GM20431 (cell line): ENCODE measurements at regions not wholly inside any gene's neighbourhood (a gene's known extent, or its start where the extent isn't known, plus 50 kb on each side); places are given as distances from the start of the nearest gene placed in this dataset.
"Not testable (repeated sequence)": the region's sequence is repeated elsewhere in the genome, so short reads cannot be mapped to it uniquely, and the experiment has no call there.

ENCODE experiments used
- in situ Hi-C: fragments of 300-500 bp; cut with MseI, MboI; formaldehyde crosslinking; loops from one replicate; pipeline ENCODE4 v1.15.0; 2020; ENCODE audit warnings: low sequenced_read_pairs; ENCODE audit not compliant: unreplicated experiment

DNA sequence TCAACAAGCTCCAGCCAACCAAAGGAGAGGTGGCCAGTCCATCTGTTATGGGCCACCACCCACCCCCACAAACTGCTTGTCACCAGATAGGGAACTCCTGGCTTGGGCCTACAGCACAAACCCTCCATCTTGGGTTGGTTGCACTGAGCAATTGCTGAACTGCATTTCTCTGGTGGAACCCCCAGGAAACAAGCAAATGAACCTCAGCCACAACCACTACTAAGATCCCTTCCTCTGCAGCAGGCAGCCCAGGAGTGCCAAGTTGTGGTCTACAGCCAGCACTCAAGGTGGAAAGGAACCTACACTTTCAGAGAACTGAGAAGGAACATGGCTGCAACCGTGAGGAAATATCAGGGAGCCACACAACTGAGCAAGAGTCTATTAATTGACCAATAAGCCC, 171.6 kb downstream of the TMEM200A start:
- in situ Hi-C loops = no loop called here

DNA sequence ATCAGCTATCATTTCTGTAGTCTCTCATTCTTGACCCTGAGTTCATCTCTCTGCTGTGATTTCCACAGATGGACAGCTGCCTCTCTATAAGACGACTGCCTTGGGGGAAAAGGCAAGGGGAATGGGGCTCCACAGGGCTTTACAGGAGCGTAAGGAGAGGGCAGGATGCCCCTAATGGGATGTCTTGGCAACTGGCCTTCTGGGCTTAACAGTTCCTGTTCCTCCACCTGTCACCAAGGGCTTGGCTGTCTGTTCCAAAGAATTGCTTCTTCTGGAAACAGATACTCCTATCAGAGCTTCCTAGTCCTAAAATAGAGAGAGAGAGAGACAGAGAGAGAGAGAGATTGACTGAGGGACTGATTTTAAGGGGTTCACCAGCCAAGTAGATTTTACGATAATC, 181.9 kb downstream of the TMEM200A start:
- in situ Hi-C loops = no loop called here

DNA sequence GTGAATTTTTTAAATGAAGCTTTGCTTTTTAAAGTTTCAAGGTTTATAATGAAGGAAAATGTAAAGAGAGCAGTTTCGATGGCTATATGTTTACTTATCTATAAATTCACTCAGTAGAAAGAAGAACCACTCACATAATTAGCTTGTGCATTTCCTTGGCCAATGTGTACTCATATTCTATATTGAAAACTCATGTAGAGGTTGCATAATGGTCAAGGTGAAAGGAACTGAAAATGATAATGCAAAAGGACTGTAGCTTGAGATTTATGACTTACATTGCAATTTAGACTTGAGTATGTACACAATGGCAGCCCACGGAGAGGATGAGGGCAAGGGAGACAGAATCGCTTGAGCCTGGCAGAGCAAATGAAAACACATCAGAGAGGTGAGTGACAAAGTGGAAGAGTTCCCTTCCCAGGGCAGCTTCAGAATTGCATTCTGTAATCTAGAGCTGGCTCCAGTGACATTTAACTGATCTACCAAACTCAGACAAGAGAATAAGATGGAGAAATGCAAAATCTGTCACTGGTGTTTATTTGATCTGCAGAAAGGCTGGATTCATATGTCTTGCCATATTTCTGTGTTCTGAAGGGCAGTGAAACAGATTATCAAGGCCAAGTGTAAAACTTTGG, 191.8 kb downstream of the TMEM200A start:
- in situ Hi-C loops = no loop called here

DNA sequence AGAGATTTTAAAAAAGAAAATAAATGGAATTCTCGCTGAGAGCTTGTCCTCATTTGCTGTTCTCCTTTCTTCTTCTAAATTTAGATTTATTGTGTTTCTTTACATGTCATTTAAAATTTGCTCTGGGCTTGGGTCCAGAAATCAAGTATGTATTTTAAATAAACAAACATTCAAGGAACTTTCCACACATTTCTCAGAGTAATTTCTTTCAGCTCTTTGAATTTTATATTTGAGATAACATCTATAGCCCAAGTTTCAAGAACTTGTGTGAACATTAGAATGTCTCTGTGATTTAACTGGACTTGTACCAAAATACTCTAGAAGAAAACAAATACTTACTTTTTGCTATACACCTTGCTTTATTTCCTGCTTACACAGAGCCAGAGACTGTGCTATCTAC, 192.3 kb downstream of the TMEM200A start:
- in situ Hi-C loops = no loop called here

DNA sequence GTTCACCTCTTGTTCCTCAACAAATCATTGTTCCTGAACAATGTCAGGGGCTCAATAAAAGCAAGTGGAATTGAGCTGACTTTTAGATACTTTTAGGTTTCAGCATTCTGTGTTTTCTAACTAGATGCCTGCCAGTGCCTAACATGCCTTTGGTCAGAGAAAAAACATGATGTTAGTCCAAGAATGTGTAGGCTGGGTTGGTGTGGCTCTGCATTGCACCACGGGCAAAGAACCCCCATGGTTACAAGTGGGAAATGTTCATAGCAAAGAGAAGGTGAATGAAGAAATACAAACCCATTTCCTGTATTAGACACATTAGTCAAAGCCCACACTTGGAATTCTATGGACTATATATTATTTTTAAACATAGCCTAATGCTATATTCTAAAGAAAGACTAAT, 193.3 kb downstream of the TMEM200A start:
- in situ Hi-C loops = no loop called here

DNA sequence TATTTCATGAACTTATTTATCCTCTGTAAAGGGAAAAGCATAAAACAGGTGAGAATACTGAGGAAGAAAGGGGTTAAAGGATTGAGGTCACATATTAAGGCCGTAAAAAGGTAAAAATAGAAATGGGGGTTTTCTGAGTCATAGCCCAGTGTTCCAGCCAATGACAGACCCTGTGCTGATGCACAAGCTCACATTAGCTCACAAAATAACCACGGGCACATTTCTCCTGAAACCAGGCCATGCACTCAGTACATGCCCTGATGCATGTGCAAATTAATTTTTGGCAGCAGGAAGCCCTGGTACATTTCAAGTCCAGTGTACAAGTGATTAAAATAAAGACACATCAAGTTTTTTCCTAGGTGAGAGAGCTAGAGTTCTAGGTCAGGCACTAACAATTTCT, 194.4 kb downstream of the TMEM200A start:
- in situ Hi-C loops = no loop called here

DNA sequence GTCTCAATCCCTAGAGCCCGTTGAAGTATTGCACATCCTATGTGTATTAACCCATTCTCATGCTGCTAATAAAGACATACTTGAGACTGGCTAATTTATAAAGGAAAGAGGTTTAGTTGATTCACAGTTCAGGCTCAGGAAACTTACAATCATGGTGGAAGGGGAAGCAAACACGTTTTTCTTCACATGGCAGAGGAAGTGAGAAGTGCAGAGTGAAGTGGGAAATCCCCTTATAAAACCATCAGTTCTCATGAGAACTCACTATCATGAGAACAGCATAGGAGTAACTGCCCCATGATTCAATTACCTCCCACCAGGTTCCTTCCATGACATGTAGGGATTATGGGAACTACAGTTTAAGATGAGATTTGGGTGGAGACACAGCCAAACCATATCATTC, 195.3 kb downstream of the TMEM200A start:
- in situ Hi-C loops = not testable (repeated sequence)

DNA sequence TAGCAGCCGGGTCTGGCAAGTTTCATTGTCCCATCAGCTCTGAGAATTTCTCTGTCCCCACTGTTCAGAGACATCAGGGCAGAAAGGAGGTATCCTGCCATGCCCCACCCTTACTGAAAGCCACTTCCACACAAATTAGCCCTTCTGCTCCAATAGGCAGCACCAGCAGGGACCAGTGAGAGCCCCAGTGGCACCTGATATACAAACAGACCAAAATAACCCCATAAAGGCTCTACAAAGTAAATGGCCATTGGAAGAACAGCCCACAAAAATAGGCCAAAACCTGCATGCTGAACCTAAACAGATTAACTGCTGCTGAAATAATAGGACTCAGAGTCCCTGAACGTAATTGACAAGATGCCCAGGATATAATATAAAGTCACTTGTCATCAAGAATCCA, 199.9 kb downstream of the TMEM200A start:
- in situ Hi-C loops = no loop called here

DNA sequence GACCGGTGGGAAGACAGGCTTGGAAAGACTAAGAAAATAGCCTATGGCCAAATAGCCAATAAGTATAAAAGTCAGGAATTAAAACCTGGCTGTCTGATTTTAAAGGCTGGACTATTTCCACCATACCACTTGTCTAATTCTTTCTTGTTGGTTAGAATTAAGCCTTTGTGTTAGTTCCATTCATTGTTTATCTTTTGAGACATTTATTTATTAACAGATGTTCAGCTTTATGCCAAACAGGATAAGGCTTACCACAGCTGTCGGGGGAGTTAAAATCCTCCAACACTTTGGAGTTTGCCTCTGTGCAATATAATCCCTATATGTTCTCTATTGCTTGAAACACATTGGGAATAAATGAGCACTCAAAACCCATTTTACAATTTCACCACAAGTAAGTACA, 208.3 kb downstream of the TMEM200A start:
- in situ Hi-C loops = no loop called here

DNA sequence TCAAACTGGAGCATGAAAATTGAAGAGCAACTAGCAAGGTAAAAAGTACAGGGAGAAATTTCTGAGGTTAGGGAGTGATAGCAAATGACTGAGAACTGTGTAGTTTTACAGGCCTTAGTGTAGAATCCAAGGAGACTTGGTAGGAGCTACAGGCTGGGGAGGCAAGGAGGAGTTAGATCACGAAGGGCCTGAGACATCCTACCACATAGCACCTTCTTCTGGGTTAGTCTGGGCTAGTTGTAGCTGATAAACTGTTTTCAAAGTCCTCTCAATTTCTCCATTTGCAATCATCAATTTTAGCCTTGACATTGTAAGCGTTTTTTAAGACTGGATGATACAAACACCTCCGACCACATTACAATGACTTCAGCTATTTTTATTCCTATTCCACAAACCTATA, 209.7 kb downstream of the TMEM200A start:
- in situ Hi-C loops = no loop called here

DNA sequence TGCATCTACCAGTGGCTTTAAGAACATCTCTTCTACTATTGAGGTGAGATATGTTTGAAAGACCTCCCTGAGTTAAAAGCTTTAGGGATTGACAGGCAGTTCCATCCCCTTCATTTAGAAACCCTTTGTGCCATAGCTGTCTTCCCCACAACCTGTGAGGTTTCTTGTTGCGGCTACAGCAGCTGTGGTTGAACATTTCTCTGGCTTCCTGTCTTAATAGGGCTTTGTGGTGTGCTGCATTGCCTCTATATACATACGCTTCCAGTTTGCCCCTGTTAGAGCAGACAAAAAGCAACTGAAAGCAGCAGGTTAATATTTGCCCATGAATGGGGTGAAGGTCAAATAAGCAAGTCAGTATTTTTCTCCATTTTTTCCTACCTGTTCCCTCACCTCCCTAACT, 210.2 kb downstream of the TMEM200A start:
- in situ Hi-C loops = no loop called here

DNA sequence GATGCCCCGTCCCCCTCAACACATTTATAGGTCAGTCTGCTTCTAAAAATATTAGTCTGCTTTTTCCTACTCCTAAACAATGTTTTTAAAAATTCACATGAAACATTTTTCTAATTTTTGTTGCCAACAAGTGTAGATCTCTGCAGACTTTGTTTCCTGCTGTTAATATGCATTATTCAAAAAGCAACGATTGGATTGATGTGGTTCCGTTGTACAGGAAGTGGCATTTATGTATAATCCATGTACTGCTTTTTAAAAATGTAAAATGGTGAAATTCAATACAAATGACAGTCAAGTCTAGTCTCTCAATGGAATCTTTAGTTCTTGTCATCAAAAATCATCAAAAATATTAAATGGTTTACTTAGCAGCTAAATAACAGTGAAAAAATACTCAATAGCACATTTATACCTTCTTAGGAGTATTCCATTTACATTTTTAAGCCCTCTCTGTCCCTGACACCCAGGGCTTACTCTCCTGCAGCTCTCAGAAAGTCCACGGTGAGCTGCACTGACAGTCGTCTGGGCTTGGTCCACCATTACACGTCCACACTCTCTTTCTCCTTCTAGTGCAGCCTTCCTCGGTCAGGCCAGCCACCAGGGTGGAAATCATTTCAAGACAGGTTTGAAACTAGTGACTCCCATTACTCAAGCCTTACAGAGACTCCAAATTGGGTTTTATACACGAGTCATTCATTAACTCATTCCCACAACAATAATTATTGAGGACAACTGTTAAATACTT, 211.5 kb downstream of the TMEM200A start:
- in situ Hi-C loops = no loop called here

DNA sequence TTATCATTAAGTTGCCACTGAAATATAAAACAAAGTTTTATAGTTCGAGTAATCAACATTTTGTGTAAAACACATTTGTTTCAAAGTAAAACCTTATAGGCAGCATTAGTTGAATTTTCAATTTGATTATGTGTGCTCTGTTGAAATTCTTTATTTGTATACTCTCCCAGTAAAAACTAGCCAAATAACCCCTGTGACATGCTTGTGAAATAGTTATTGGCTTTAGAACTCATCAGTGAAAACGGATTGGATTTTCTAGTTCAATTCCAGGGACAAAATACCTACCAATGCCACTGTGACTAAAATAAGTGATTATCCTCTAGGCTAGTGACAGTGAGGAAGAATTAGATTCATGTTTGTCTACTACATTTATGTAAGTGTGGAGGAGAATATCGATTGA, 212.9 kb downstream of the TMEM200A start:
- in situ Hi-C loops = no loop called here

DNA sequence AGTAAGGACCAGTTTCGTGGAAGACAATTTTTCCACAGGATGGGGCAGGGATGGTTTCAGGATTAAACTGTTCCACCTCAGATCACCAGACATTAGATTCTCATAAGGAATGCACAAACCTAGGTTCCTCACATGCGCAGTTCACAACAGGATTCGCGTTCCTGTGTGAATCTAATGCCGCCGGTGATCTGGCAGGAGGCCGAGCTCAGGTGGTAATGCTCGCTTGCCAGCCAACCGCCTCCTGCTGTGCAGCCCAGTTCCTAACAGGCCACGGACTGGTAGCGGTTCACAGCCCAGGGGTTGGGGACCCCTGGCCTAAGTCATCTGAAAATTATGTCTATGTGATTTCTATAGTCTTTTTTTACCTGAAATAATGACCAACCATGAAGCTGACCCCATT, 217.5 kb downstream of the TMEM200A start:
- in situ Hi-C loops = no loop called here

DNA sequence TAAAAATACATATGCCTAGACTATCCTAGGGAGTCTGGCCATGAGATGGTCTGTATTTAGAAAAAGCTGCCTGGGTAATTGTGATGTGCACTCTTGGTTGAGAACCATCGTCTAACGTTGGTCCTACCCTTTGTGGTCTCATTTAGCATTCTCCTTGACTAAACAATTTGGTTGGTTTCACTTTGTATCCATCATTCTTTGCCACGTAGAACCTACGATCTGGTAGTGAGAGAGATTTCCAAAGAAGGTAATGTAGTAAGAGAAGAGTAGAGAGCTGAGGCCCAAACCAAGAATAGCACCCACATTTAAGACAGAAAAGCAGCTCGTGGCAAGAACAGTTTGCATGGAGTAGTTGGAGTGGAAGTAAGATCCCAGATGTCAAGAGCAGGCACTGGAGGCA, 219.8 kb downstream of the TMEM200A start:
- in situ Hi-C loops = no loop called here

DNA sequence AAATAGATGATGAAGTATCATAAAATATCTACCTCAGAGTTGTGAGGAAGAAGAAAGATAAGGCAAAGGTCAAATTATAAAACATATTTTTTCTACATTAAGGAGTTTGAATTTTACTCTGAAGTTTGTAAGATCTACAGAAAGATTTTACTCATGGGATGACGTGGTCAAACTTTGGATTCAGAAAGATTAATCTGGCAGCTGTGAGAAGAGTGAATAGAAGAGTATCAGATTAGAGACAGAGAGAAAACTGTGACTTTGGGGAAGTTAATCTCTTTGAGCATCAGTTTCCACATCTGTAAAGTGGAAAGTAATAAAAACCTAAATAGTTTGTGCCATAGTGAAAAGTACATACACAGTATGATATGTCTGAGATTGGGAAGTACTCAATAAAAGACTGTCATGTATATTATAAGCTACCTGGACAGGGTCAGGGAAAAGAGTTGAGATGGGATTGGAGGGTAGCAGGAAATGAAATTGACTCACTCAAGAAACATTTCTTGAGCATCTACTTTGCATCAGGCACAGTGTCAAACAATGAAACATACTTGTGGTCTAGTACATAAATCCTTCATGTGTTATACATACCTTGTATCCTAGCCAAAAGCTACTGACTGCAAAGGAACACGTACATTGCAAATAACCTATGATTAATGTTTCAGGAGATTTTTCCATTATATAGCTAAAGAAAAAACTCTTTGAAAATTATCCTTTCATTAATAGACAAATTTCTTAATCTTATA, 222.1 kb downstream of the TMEM200A start:
- in situ Hi-C loops = no loop called here

DNA sequence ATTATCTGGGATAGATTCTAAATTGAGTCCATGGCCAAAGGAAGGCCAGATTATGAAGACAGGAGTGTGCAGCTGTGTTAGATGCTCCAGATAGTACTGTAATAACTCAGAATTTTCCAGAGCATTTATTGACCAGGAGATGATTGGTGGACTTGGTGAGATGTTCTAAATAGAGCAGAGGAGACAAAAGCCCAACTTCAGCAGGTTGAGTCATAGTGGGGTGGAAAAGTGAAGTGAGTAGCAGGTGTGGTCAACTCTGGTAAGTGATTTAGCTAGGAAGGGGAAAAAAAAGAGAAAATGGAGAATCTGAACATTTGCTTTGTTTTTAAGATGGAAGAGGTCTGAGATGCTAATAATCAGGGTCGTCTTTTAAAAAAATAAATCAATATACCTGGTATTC, 227.4 kb downstream of the TMEM200A start:
- in situ Hi-C loops = no loop called here

DNA sequence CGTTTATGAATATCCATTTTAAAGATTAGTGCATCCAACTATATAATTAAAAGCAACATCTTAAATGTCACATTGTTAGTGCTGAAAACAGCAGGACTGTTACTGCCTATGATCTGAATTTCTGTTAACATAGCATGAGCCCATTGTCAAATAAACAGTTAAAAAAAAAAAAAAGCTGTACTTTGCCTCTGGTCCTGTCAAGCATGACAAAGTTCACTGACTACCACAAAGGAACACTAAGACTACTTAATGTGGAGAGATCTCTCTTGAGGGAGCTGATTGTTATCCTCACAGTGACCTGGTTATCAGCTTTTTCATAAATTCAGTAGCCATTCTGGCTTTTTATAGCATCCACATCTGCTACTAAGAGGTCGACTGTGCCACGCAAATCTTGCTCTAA, 228.1 kb downstream of the TMEM200A start:
- in situ Hi-C loops = no loop called here

DNA sequence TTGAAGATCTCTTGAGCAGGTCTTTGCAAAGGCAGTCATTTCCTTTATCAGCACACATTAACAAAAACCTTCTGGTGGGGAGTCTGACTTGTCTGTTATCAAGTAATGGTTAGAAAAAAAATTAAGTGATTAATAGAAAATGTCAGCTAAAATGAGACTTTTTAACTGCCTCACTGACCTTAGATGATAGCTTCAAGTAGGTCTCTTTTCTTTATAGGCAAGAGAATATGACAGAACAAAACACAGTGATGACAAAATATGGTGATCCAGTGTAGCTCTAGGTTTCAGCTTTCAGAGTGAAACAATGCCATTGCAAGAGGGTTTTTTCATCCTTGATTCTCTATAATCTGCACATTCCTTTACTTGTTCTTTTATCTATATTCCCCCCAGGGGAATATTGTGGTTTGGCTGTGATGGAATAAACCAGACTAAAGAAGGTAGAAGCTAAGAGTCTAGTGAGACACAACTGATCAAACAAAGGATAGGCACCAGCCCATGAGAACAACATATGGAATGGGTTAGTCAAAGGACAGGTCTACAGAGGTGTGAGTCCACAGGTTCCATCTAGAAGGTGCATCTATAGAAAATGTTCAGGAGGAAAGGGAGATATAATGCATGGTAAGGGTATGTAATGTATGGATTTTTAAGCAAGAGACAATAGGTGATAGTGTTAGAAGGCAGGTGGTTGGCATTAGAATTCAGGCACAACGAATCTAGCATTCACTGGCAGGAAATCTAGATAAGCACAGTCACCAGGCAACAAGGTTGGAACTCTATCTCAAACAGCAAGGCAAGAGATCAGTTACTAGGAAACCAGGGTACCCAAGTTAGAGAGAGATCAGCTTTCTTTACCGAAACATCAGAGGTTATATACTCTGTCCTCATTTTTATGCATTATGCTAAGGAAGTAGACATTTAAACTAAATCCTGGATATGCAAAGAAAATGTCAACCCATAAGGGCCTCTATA, 228.9 kb upstream of the SMLR1 start:
- in situ Hi-C loops = no loop called here

DNA sequence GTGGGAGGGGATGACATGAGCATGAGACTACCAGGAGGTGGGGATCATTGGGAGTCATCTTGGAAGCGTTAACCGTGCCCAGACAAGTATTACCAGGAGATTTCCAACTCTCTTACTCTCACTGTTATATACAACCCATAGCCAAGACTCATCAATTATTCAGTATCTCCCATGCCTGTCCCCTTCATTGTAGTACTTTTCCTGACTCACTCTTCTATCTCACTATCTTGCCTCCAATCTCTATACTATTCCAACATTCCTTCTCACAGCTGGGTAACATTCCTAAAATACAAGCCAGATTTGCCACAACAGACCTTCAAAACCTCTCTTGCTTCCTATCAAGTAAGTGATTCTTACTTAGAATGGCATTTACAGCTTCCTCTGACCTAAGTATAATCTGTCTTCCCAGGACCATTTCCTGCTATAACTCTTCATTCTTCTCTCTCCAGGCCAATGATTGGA, 226.3 kb upstream of the SMLR1 start:
- in situ Hi-C loops = no loop called here
